ENCODE measurements at regions not wholly inside any gene's neighbourhood (a gene's known extent, or its start where the extent isn't known, plus 50 kb on each side); places are given as distances from the start of the nearest gene placed in this dataset.

DNA sequence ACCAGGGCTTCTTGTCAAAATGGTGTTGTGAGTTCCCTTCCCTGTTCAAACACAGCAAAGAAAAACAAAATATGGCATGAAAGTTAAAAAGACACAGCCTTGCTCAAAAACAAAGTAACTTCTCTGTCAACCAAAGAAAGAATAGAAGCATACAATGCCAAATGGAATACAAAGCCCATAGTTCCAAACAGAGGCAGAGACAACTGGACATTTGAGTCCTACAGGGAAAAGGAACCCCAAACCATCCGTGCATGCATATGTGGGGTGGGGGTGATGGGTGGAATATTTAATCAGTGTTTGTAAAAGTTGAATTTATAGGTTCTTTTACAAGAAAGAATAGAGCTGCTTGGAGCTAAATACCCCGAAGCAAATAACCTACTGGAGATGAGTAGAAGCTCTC is 218.7 kb downstream of the FAM76B start:
- TF ChIP-seq, protein P1, sequence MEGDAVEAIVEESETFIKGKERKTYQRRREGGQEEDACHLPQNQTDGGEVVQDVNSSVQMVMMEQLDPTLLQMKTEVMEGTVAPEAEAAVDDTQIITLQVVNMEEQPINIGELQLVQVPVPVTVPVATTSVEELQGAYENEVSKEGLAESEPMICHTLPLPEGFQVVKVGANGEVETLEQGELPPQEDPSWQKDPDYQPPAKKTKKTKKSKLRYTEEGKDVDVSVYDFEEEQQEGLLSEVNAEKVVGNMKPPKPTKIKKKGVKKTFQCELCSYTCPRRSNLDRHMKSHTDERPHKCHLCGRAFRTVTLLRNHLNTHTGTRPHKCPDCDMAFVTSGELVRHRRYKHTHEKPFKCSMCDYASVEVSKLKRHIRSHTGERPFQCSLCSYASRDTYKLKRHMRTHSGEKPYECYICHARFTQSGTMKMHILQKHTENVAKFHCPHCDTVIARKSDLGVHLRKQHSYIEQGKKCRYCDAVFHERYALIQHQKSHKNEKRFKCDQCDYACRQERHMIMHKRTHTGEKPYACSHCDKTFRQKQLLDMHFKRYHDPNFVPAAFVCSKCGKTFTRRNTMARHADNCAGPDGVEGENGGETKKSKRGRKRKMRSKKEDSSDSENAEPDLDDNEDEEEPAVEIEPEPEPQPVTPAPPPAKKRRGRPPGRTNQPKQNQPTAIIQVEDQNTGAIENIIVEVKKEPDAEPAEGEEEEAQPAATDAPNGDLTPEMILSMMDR (IDR thresholded peaks at IDR 0.05): no peak
- no peak for TF ChIP-seq ZFX (IDR thresholded peaks at IDR 0.05; ENCODE audit: borderline replicate concordance)
- H3K27ac ChIP-seq: no peak overlapping the region

DNA sequence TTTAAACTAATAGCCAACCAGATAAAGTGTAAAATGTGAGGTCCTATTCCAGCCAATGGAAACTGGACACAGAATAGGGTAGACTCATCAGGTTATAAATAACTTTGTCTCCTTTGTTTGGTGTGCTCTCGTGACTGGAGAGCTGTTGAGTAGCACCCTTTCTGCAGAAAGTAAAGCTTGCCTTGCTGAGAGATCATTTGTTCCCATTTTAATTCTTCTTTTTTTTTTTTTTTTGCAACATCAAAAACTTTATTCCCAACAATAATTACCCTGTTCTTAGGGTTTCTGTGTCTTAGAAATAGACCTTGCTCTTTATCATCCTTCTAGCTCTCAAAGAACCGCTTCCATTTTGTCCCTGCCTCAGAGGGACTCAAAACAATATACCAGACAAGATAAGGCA is 220.4 kb downstream of the FAM76B start:
- TF ChIP-seq, protein P1 (IDR thresholded peaks at IDR 0.05): no peak
- TF ChIP-seq ZFX (IDR thresholded peaks at IDR 0.05; ENCODE audit: borderline replicate concordance): no peak
- no peak overlapping the region for H3K27ac ChIP-seq

DNA sequence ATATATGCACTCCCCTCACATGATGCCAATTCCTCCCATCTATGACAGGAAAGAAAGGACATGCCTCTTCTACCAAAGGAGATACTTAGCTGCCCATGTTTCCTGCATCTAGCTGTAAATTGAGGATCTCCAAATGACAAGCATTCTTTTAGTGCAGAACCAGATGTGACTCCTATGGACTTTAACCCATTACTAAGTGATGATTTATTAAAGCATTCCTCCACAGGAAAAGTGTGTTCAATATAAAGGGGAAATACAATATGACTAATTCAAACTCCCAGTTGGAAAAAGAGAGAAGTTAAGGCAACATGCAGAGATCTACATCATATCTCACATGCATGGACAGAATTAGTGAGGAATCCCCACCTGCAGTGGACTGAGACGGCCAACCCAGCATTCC is 221.3 kb downstream of the FAM76B start:
- TF ChIP-seq, protein P1 (IDR thresholded peaks at IDR 0.05): no peak
- TF ChIP-seq ZFX (IDR thresholded peaks at IDR 0.05; ENCODE audit: borderline replicate concordance): no peak
- no peak overlapping the region for H3K27ac ChIP-seq

DNA sequence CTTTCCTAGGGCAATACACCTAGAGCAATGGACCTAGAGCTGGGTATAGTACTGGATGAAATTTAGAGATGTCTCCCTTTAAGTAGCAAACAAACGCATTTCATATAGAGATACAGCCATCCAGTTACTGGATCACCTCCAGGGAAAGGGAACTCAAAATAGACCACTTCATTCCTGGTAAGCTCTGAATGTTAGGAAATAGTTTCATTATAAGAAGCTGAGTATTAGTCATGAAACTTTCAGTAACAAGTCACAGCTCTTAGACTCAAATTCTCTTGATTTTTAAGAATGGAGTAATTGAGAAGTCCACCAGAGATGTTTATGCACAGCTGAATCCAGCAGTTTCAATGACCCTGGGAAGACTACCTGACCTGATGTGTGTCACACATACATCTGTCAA is 221.9 kb downstream of the FAM76B start:
- TF ChIP-seq, protein P1 (IDR thresholded peaks at IDR 0.05): no peak
- no peak for TF ChIP-seq ZFX (IDR thresholded peaks at IDR 0.05; ENCODE audit: borderline replicate concordance)
- no peak overlapping the region for H3K27ac ChIP-seq

DNA sequence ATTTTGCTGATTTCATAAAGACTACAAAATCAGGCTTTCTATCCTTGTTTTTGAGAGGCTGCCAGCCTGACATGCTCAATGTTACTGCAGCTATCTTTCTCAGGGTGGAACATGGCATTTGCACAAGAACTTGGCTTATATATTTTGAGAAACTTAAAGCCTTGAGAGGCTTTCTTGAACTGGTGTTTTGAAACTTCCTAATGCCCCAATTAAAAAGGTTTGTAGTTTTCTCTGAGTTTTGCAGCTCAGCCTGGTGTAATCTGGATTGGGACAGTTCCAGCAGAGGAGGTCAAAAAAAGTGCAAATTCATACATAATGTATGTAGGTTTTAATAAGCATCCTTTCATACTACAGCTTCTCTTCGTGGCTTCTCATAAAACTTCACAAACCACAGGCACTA is 223.4 kb downstream of the FAM76B start:
- H3K27ac ChIP-seq: no peak overlapping the region
- TF ChIP-seq, protein P1 (IDR thresholded peaks at IDR 0.05): no peak
- no peak for TF ChIP-seq ZFX (IDR thresholded peaks at IDR 0.05; ENCODE audit: borderline replicate concordance)

DNA sequence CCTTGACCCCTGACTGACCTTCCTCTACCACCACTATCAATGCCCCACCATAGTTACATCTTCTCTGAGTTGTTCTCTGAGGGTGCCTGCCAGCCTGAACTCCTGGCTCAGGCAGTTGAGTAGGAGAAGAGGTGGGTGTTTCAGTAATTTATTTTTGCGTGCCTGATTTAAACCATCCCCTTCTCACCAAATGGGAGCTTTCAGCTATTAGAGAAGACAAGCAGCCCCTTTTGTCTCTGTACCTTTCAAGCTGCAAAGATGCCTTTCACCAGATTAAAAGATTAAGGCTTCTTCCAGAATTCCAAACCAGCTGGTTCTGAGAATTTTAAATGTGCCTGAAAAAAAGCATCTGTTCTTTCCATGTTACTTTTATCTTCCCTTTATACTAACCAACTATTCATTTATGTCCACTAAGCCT is 223.8 kb downstream of the FAM76B start:
- TF ChIP-seq ZFX (IDR thresholded peaks at IDR 0.05; ENCODE audit: borderline replicate concordance): no peak
- TF ChIP-seq, protein P1 (IDR thresholded peaks at IDR 0.05): no peak
- H3K27ac ChIP-seq: no peak overlapping the region

DNA sequence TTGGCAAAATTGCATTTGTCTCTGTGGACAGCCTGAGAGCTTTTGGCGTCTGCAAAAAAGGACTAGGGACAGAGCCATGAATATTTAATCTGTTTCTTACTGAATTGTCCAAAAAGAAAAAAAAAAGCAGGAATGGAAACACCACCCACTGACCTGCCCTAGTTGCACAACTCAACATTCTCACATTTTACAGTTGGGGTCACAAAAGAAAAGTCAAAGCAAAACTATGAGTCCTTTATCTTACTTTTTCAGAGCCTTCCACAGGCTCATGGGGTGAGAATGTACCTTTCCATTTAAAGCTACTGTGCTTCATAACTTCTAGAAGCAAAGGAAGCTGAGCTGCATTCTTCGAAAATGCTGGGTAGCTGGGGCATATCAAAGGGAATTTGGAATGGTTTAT is 225.7 kb downstream of the FAM76B start:
- no peak overlapping the region for H3K27ac ChIP-seq
- TF ChIP-seq ZFX (IDR thresholded peaks at IDR 0.05; ENCODE audit: borderline replicate concordance): no peak
- TF ChIP-seq, protein P1 (IDR thresholded peaks at IDR 0.05): no peak
